ENCODE measurements at regions not wholly inside any gene's neighbourhood (a gene's known extent, or its start where the extent isn't known, plus 50 kb on each side); places are given as distances from the start of the nearest gene placed in this dataset.

GRCh38 chr4:123990310-123990870 is 593.8 kb downstream of the SPRY1 start:
- H3K9me3 Mint-ChIP-seq = peaks cover 19% of the 10 kb centered on the region
- no peak for TF ChIP-seq CTCF (IDR thresholded peaks at IDR 0.05; ENCODE audit: unreplicated experiment in 3 of 3)
- H3K27ac Mint-ChIP-seq = no peak overlapping the region
- H3K27me3 Mint-ChIP-seq (ENCODE audit: low read depth) = no peaks in the 10 kb centered on the region
- H3K4me1 Mint-ChIP-seq = peaks cover 10% of the 10 kb centered on the region
- peaks cover 10% of the 10 kb centered on the region for H3K36me3 Mint-ChIP-seq (ENCODE audit: low read depth)
- no peak overlapping the region for H3K4me3 Mint-ChIP-seq

- H3K27me3 Mint-ChIP-seq (ENCODE audit: low read depth) = no peaks in the 10 kb centered on the region
- H3K27ac Mint-ChIP-seq = no peak overlapping the region
Measured at GRCh38 chr4:123994917-123995316, 598.3 kb downstream of the SPRY1 start.

DNA sequence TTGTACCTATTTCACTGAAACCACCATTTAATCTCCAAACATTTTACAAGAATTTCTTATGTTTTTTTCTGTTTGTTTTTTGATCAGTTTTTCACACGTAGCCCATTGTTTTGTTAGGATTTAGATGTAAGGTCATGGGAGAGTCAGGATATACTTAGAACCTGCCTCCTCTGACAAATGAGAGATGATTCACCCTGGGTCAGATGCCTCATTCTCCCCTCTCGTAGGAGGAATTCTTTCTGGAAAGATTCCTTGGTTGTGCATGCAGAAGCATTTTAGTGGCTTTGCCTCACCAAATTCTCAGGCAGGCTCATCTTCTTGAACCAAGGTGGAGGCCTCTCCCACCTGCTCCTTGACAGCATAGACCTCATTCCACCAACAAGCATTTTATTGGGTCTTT is 599.3 kb downstream of the SPRY1 start:
- TF ChIP-seq CTCF (IDR thresholded peaks at IDR 0.05; ENCODE audit: unreplicated experiment in 3 of 3) = no peak
- Mint-ChIP-seq H3K4me3 (no peak overlapping the region), H3K36me3 (ENCODE audit: low read depth) (peaks cover 10% of the 10 kb centered on the region), H3K27me3 (ENCODE audit: low read depth) (no peaks in the 10 kb centered on the region), H3K27ac (no peak overlapping the region), H3K4me1 (no peaks in the 10 kb centered on the region), H3K9me3 (peaks cover 16% of the 10 kb centered on the region)

More at GRCh38 chr4:123994917-123995316, 598.3 kb downstream of the SPRY1 start:
- no peak overlapping the region for H3K4me3 Mint-ChIP-seq
- TF ChIP-seq CTCF (IDR thresholded peaks at IDR 0.05; ENCODE audit: unreplicated experiment in 3 of 3) = no peak
- peaks cover 20% of the 10 kb centered on the region for H3K9me3 Mint-ChIP-seq
- H3K4me1 Mint-ChIP-seq = no peaks in the 10 kb centered on the region
- H3K36me3 Mint-ChIP-seq (ENCODE audit: low read depth) = peaks cover 10% of the 10 kb centered on the region

DNA sequence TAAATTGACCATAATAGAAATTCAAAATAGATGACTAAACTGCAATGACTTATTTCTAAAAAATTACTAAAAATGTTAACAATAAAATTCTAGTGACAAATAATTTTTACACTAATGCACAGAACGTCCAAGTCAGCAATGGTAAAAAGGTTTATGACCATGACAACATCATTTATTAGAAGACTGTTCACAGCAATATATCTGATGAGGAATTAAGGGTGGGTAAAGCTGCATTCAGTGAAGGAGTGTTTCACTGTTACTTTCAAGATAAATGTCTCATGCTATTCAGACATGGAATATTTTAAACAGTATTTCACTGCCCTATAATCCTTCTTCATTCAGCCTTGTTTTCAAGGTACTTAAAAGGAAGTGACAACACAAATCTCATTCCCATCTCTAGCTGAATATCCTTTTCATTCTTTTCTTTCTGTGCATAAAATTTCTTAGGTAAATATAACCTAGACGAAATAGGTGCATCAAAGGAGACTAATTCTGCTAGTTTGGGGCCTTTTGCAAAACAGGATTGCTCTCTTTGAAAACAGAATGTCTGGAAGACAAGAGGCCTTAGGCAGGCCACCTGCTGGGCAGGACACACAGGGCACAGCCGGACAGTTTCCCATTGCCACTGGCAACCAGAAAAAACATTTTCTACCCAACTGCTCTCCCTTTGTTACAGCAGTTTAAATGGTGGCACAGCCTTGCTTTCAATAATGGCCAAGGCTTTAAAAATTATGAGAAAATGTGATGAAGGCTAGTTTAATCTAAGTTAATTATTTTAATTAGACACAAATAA is 600.3 kb downstream of the SPRY1 start:
- H3K9me3 Mint-ChIP-seq = peaks cover 11% of the 10 kb centered on the region
- no peak overlapping the region for H3K27ac Mint-ChIP-seq
- no peaks in the 10 kb centered on the region for H3K4me1 Mint-ChIP-seq
- H3K4me3 Mint-ChIP-seq = no peak overlapping the region
- H3K36me3 Mint-ChIP-seq (ENCODE audit: low read depth) = peaks cover 7% of the 10 kb centered on the region
- no peak for TF ChIP-seq CTCF (IDR thresholded peaks at IDR 0.05; ENCODE audit: unreplicated experiment in 3 of 3)
- H3K27me3 Mint-ChIP-seq (ENCODE audit: low read depth) = no peaks in the 10 kb centered on the region

- no peak for TF ChIP-seq CTCF (IDR thresholded peaks at IDR 0.05; ENCODE audit: unreplicated experiment in 3 of 3)
- no peak overlapping the region for H3K27ac Mint-ChIP-seq
- no peaks in the 10 kb centered on the region for H3K36me3 Mint-ChIP-seq (ENCODE audit: low read depth)
- H3K4me1 Mint-ChIP-seq = no peaks in the 10 kb centered on the region
- H3K4me3 Mint-ChIP-seq = no peak overlapping the region
- H3K9me3 Mint-ChIP-seq = peaks cover 4% of the 10 kb centered on the region
- no peaks in the 10 kb centered on the region for H3K27me3 Mint-ChIP-seq (ENCODE audit: low read depth)
Measured at GRCh38 chr4:123997776-123998449, 601.3 kb downstream of the SPRY1 start.
